AG04450 (cell line): ENCODE measurements at regions not wholly inside any gene's neighbourhood (a gene's known extent, or its start where the extent isn't known, plus 50 kb on each side); places are given as distances from the start of the nearest gene placed in this dataset.

Source experiments
- CTCF ChIA-PET: fragments of 300-600, 350-600 bp; formaldehyde crosslinking; extraction: SDS; loops from one replicate; lab custom pipeline; 2022; ENCODE audit warnings: antibody characterized with exemption, inconsistent platforms; lab: Charles Lee
- POLR2A ChIA-PET: fragments of 350-600 bp; formaldehyde crosslinking; extraction: SDS; loops from one replicate; lab custom pipeline; 2021; ENCODE audit warnings: antibody characterized with exemption, inconsistent platforms; lab: Yijun Ruan, JAX
- DNase-seq: peaks from one replicate; pipeline ENCODE4 v3.0.0-alpha.2; 2011; ENCODE audit warnings: low read depth, low spot score
- H3K27ac ChIP-seq: one replicate; pipeline ENCODE4 v1.5.1; 2012; ENCODE audit warnings: low read depth, low read length, control low read depth
- H3K27me3 ChIP-seq: one replicate; pipeline ENCODE4 v1.6.0; 2012; ENCODE audit warnings: low read length; ENCODE audit not compliant: control insufficient read depth, insufficient read depth
- H3K4me3 ChIP-seq: 2 replicates; pipeline ENCODE4 v1.5.1; 2011; ENCODE audit warnings: mild to moderate bottlenecking, low read depth, low read length, control low read depth
- H3K9me3 ChIP-seq: 2 replicates; pipeline ENCODE4 v1.5.1; 2012; ENCODE audit warnings: low read length; ENCODE audit not compliant: control insufficient read depth, insufficient read depth
- CTCF ChIP-seq: IDR thresholded peaks from 2 replicates; pipeline ENCODE4 v1.5.1; 2011; ENCODE audit warnings: low read depth, low read length, control low read depth, inconsistent platforms

- TF ChIP-seq CTCF: no peak
- Histone ChIP-seq H3K27me3 (no peaks in the 10 kb centered on the region), H3K9me3 (no peaks in the 10 kb centered on the region), H3K27ac (no peak overlapping the region), H3K4me3 (no peak overlapping the region)
- DNase-seq: no peak
- POLR2A ChIA-PET: no interaction called here
- CTCF ChIA-PET: no interaction called here
These were observed 131.7 kb downstream of the SH2D1A start for GRCh38 chrX:124478046-124478445.

GRCh38 chrX:124488412-124489161 lies 142.2 kb downstream of the SH2D1A start:
- H3K27ac ChIP-seq: no peak overlapping the region
- no peak overlapping the region for H3K4me3 ChIP-seq
- POLR2A ChIA-PET: no interaction called here
- CTCF ChIA-PET: no interaction called here
- no peaks in the 10 kb centered on the region for H3K27me3 ChIP-seq
- DNase-seq: no peak
- no peak for TF ChIP-seq CTCF
- no peaks in the 10 kb centered on the region for H3K9me3 ChIP-seq

- DNase-seq: no peak
- POLR2A ChIA-PET: no interaction called here
- CTCF ChIA-PET: no interaction called here
- no peaks in the 10 kb centered on the region for H3K9me3 ChIP-seq
- no peak for TF ChIP-seq CTCF
- H3K27ac ChIP-seq: no peak overlapping the region
- H3K4me3 ChIP-seq: no peak overlapping the region
- H3K27me3 ChIP-seq: no peaks in the 10 kb centered on the region
These were observed 147.6 kb downstream of the SH2D1A start for GRCh38 chrX:124493984-124494383.

- Histone ChIP-seq H3K27ac (no peak overlapping the region), H3K9me3 (no peaks in the 10 kb centered on the region), H3K27me3 (no peaks in the 10 kb centered on the region), H3K4me3 (no peak overlapping the region)
- no peak for DNase-seq
- CTCF ChIA-PET: no interaction called here
- TF ChIP-seq CTCF: no peak
- POLR2A ChIA-PET: no interaction called here
These were observed 151.0 kb downstream of the SH2D1A start for GRCh38 chrX:124497386-124497785.

- no peaks in the 10 kb centered on the region for H3K9me3 ChIP-seq
- no peak for TF ChIP-seq CTCF
- no peak for DNase-seq
- H3K4me3 ChIP-seq: no peak overlapping the region
- H3K27me3 ChIP-seq: no peaks in the 10 kb centered on the region
- ChIA-PET POLR2A (no interaction called here), CTCF (no interaction called here)
- no peak overlapping the region for H3K27ac ChIP-seq
These were observed 155.2 kb downstream of the SH2D1A start for GRCh38 chrX:124501586-124501985.
